OCI-LY7 (cell line): ENCODE measurements at regions not wholly inside any gene's neighbourhood (a gene's known extent, or its start where the extent isn't known, plus 50 kb on each side); places are given as distances from the start of the nearest gene placed in this dataset.

Source experiments
- BruUV-seq: library from RNA; stranded (reverse); fragments of 400-500 nt; replicated peaks from 2 replicates; lab custom pipeline; 2021; lab: Mats Ljungman, UMichigan
- CTCF ChIA-PET: fragments of 300-600 bp; sonication (Branson Sonifier 250); formaldehyde crosslinking; loops from one replicate; lab custom pipeline; 2022; ENCODE audit warnings: antibody characterized with exemption; ENCODE audit not compliant: unreplicated experiment; lab: Charles Lee
- POLR2A ChIA-PET: fragments of 300-600 bp; sonication (Branson Sonifier 250); formaldehyde crosslinking; loops from one replicate; lab custom pipeline; 2022; ENCODE audit warnings: antibody characterized with exemption; lab: Charles Lee
- DNase-seq: peaks from one replicate; pipeline ENCODE4 v3.0.0-alpha.2; 2015; ENCODE audit warnings: low spot score
- H2AFZ ChIP-seq: fragments of 200-600 bp; sonication (generic), shearing (Covaris generic); 2 replicates; pipeline ENCODE4 v1.6.1; 2014; ENCODE audit warnings: mild to moderate bottlenecking, antibody characterized with exemption, low read length, moderate library complexity
- H3K27ac ChIP-seq: fragments of 200-600 bp; sonication (generic); 2 replicates; pipeline ENCODE4 v1.5.1; 2014; ENCODE audit warnings: mixed run types, low read depth, mild to moderate bottlenecking, moderate library complexity, low read length, inconsistent platforms; ENCODE audit not compliant: poor library complexity, severe bottlenecking
- H3K36me3 ChIP-seq: fragments of 200-600 bp; sonication (generic); 2 replicates; pipeline ENCODE4 v1.6.1; 2014; ENCODE audit warnings: mild to moderate bottlenecking, antibody characterized with exemption, low read length, moderate library complexity, mixed read lengths; ENCODE audit not compliant: insufficient read depth
- H3K4me1 ChIP-seq: fragments of 200-600 bp; sonication (generic); 2 replicates; pipeline ENCODE4 v1.5.1; 2014; ENCODE audit warnings: mild to moderate bottlenecking, low read length; ENCODE audit not compliant: insufficient read depth, poor library complexity, severe bottlenecking
- H3K4me2 ChIP-seq: fragments of 200-600 bp; sonication (generic); 2 replicates; pipeline ENCODE4 v1.6.1; 2014; ENCODE audit warnings: mild to moderate bottlenecking, low read length
- H3K4me3 ChIP-seq: fragments of 200-600 bp; sonication (generic); 2 replicates; pipeline ENCODE4 v1.5.1; 2014; ENCODE audit warnings: mild to moderate bottlenecking, low read depth, low read length; ENCODE audit not compliant: poor library complexity, severe bottlenecking
- H3K79me2 ChIP-seq: fragments of 200-600 bp; sonication (generic); 2 replicates; pipeline ENCODE4 v1.6.1; 2016; ENCODE audit warnings: low read depth, mild to moderate bottlenecking, low read length, moderate library complexity, mixed read lengths; ENCODE audit not compliant: insufficient read depth
- H3K9me2 ChIP-seq: fragments of 200-600 bp; sonication (generic); 2 replicates; pipeline ENCODE4 v1.6.1; 2016; ENCODE audit warnings: mild to moderate bottlenecking, low read length, mixed read lengths; ENCODE audit not compliant: insufficient read depth
- H3K9me3 ChIP-seq: fragments of 200-600 bp; sonication (generic); 2 replicates; pipeline ENCODE4 v1.6.1; 2014; ENCODE audit warnings: mild to moderate bottlenecking, mixed run types, low read length, mixed read lengths
- H4K20me1 ChIP-seq: fragments of 200-600 bp; sonication (generic); 2 replicates; pipeline ENCODE4 v1.6.1; 2014; ENCODE audit warnings: mild to moderate bottlenecking, antibody characterized with exemption, low read length, moderate library complexity, mixed read lengths; ENCODE audit not compliant: insufficient read depth
- CTCF ChIP-seq: fragments of 200-600 bp; sonication (generic); conservative IDR thresholded peaks from 2 replicates; pipeline ENCODE4 v1.5.1; 2014; ENCODE audit warnings: mild to moderate bottlenecking, antibody characterized with exemption, low read length, moderate library complexity, mixed read lengths
- EZH2phosphoT487 ChIP-seq: fragments of 200-600 bp; sonication (generic); IDR thresholded peaks from 2 replicates; pipeline ENCODE4 v1.6.1; 2018; ENCODE audit warnings: low read depth, borderline replicate concordance, mild to moderate bottlenecking, mixed run types, antibody characterized with exemption, low read length, moderate library complexity, mixed read lengths
- intact Hi-C: fragments of 100-400 bp; cut with micrococcal nuclease; formaldehyde crosslinking; loops from one replicate; pipeline ENCODE4 v1.10.0; 2022; ENCODE audit not compliant: unreplicated experiment

DNA sequence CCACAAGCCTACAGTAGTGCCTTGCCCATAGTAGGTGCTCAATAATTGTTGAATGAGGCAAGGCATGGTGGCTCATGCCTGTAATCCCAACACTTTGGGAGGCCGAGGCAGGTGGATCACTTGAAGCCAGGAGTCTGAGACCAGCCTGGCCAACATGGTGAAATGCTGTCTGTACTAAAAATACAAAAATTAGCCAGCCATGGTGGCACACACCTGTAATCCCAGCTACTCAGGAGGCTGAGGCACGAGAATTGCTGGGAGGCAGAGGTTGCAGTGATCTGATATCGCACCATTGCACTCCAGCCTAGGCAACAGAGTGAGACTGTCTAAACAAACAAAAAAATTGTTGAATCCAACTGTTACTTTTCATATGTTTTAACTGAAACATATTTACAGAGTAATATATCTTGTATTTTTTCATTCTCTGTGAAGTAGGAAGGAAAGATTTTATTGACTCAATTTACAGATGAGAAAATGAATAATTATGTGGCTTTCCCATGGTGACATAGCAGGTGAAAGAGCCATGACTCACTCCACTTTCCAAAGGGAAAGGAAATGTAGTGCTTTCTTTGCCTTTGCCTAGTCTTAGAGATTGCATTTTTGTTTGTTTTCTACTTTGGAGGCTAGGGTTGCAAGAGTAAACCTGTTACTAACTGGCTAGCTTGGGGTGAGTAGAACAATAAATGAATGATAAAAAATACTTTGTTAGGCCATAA, 95.4 kb upstream of the SLC38A4 start:
- Histone ChIP-seq H3K9me3 (no peaks in the 10 kb centered on the region), H2AFZ (no peak overlapping the region), H3K79me2 (no peaks in the 10 kb centered on the region), H4K20me1 (no peaks in the 10 kb centered on the region), H3K9me2 (no peaks in the 10 kb centered on the region), H3K4me3 (no peak overlapping the region), H3K4me1 (no peaks in the 10 kb centered on the region), H3K27ac (no peak overlapping the region), H3K4me2 (no peak overlapping the region), H3K36me3 (no peaks in the 10 kb centered on the region)
- BruUV-seq = no TSS peak
- no peak for DNase-seq
- ChIA-PET CTCF (no interaction called here), POLR2A (no interaction called here)
- intact Hi-C loops = no loop called here
- no peak for TF ChIP-seq EZH2phosphoT487
- no peak for TF ChIP-seq CTCF

GRCh38 chr12:46921764-46922133, 96.0 kb upstream of the SLC38A4 start:
- Histone ChIP-seq H3K4me2 (no peak overlapping the region), H3K4me1 (no peaks in the 10 kb centered on the region), H3K36me3 (no peaks in the 10 kb centered on the region), H2AFZ (no peak overlapping the region), H3K9me3 (no peaks in the 10 kb centered on the region), H3K9me2 (no peaks in the 10 kb centered on the region), H3K27ac (no peak overlapping the region), H3K4me3 (no peak overlapping the region), H3K79me2 (no peaks in the 10 kb centered on the region), H4K20me1 (no peaks in the 10 kb centered on the region)
- CTCF ChIA-PET = no interaction called here
- no peak for DNase-seq
- no peak for TF ChIP-seq EZH2phosphoT487
- TF ChIP-seq CTCF = no peak
- POLR2A ChIA-PET = no interaction called here
- intact Hi-C loops = no loop called here
- BruUV-seq = no TSS peak

GRCh38 chr12:46926526-46926925, 100.7 kb upstream of the SLC38A4 start:
- no peaks in the 10 kb centered on the region for H4K20me1 ChIP-seq
- no peaks in the 10 kb centered on the region for H3K4me1 ChIP-seq
- POLR2A ChIA-PET = interaction anchor here (0.7 to 1.2 kb wide), 2 partner anchors 9 to 16 kb away, joined by 3 to 4 read pairs; no protein-coding TSS in a partner anchor
- H3K27ac ChIP-seq = no peak overlapping the region
- no peaks in the 10 kb centered on the region for H3K36me3 ChIP-seq
- H3K4me3 ChIP-seq = no peak overlapping the region
- no peaks in the 10 kb centered on the region for H3K79me2 ChIP-seq
- intact Hi-C loops = no loop called here
- H2AFZ ChIP-seq = no peak overlapping the region
- no peak for TF ChIP-seq EZH2phosphoT487
- TF ChIP-seq CTCF = no peak
- CTCF ChIA-PET = no interaction called here
- H3K4me2 ChIP-seq = no peak overlapping the region
- no TSS peak for BruUV-seq
- DNase-seq = no peak
- no peaks in the 10 kb centered on the region for H3K9me2 ChIP-seq
- H3K9me3 ChIP-seq = no peaks in the 10 kb centered on the region
